ENCODE measurements at regions not wholly inside any gene's neighbourhood (a gene's known extent, or its start where the extent isn't known, plus 50 kb on each side); places are given as distances from the start of the nearest gene placed in this dataset.

DNA sequence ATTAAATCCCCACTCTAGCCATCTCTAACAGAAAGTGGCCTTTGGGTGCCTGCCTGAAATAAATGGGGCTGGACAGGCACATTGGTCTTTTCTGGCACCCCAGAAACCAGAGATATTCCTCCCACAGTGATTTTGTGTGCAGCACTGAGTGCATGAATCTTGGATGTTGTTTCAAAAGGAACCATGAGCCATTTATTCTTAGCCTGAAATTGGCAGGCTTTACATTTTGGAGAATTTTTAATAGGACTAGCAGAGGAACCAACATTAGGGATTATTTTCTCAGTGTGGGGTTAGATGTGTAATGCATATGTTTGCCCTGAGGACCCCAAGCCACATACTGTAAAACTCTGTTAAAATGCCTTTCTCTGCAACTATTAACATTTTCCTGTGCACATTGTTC, 451.3 kb downstream of the NFIB start:
- TF ChIP-seq POLR2A (IDR thresholded peaks at IDR 0.05) (no peak), POLR2AphosphoS5 (IDR thresholded peaks at IDR 0.05) (no peak)
